Thyroid gland (tissue), 4 donors: ENCODE measurements at regions not wholly inside any gene's neighbourhood (a gene's known extent, or its start where the extent isn't known, plus 50 kb on each side); places are given as distances from the start of the nearest gene placed in this dataset.
A peak's percentile ranks its signal among the peaks of the same experiment; 100 is the strongest.

Experiments
- DNase-seq, 2 donors: peaks; one replicate each; pipeline ENCODE4 v3.0.0-alpha.2; 2019
- H3K27ac ChIP-seq, 3 donors: fragments of 200-600 bp; sonication (generic); 1 replicate in 2 of 3; 2 replicates in 1 of 3; pipeline ENCODE4 v1.5.1; 2016 to 2019; ENCODE audit warnings: mild to moderate bottlenecking in 1 of 3, moderate library complexity in 1 of 3
- H3K27me3 ChIP-seq: fragments of 200-600 bp; sonication (generic); one replicate; pipeline ENCODE4 v1.5.1; 2019
- H3K36me3 ChIP-seq, 2 donors: fragments of 200-600 bp; sonication (generic); one replicate each; pipeline ENCODE4 v1.5.1; 2016 to 2019
- H3K4me1 ChIP-seq, 2 donors: fragments of 200-600 bp; sonication (generic); one replicate each; pipeline ENCODE4 v1.5.1; 2017 to 2019
- H3K4me3 ChIP-seq, 3 donors: fragments of 200-600 bp; sonication (generic); replicated peaks in 1 of 3; 1 replicate in 2 of 3; 2 replicates in 1 of 3; pipeline ENCODE4 v1.5.1; 2016; ENCODE audit warnings: mild to moderate bottlenecking in 1 of 3
- H3K9me3 ChIP-seq: fragments of 200-600 bp; sonication (generic); one replicate; pipeline ENCODE4 v1.5.1; 2017
- CTCF ChIP-seq, 6 experiments: fragments of 200-600 bp in 3 of 6; fragments of 450-650 bp in 3 of 6; sonication (generic) in 3 of 6; IDR thresholded peaks; one replicate each; pipeline ENCODE4 v1.5.1; 2016 to 2019; ENCODE audit warnings: antibody characterized with exemption in 6 of 6, mild to moderate bottlenecking in 2 of 6, inconsistent platforms in 1 of 6, moderate library complexity in 1 of 6
- POLR2A ChIP-seq, 2 donors: fragments of 450-650 bp; IDR thresholded peaks; one replicate each; pipeline ENCODE4 v1.6.1; 2017; ENCODE audit warnings: antibody characterized with exemption in 2 of 2, mild to moderate bottlenecking in 2 of 2, moderate library complexity in 1 of 2
- WGBS, 2 donors: methylation state at CpG; one replicate each; pipeline ENCODE4 v1.1.5; 2017; 5-methylcytosine and 5-hydroxymethylcytosine counted together
- intact Hi-C: fragments of 100-400 bp; cut with DNase I; formaldehyde crosslinking; loops from one replicate; pipeline ENCODE4 v1.15.1; 2023

GRCh38 chr13:48761256-48761655 lies 107.5 kb downstream of the CYSLTR2 start:
- Histone ChIP-seq H3K36me3 (no peaks in the 10 kb centered on the region), H3K27ac (no peak overlapping the region), H3K9me3 (no peaks in the 10 kb centered on the region), H3K4me3 (no peak overlapping the region), H3K4me1 (no peaks in the 10 kb centered on the region), H3K27me3 (no peaks in the 10 kb centered on the region)
- WGBS, 2 donors: 86 to 88% methylated on average over 2 of the region's 2 CpGs
- no peak for TF ChIP-seq POLR2A (IDR thresholded peaks at IDR 0.05)
- TF ChIP-seq CTCF (IDR thresholded peaks at IDR 0.05): no peak
- DNase-seq: no peak
- intact Hi-C loops: loop anchor here (5.0 kb wide), 1 partner anchor 159 kb away; no protein-coding TSS in a partner anchor

- Histone ChIP-seq H3K27me3 (no peaks in the 10 kb centered on the region), H3K4me1 (no peaks in the 10 kb centered on the region), H3K27ac (no peak overlapping the region), H3K4me3 (no peak overlapping the region), H3K9me3 (no peaks in the 10 kb centered on the region), H3K36me3 (no peaks in the 10 kb centered on the region)
- intact Hi-C loops: no loop called here
- DNase-seq: peak; percentile 85 to 86
- TF ChIP-seq POLR2A (IDR thresholded peaks at IDR 0.05) (no peak), CTCF (IDR thresholded peaks at IDR 0.05) (peak; percentile 93 to 100 (median 99))
- 36 to 38% methylated on average over 4 of the region's 4 CpGs for WGBS, 2 donors
Observed at GRCh38 chr13:48769107-48769704, 115.5 kb downstream of the CYSLTR2 start.

GRCh38 chr13:48770372-48770771 lies 116.6 kb downstream of the CYSLTR2 start:
- Histone ChIP-seq H3K27ac (no peak overlapping the region), H3K4me1 (no peaks in the 10 kb centered on the region), H3K4me3 (no peak overlapping the region), H3K36me3 (no peaks in the 10 kb centered on the region), H3K27me3 (no peaks in the 10 kb centered on the region), H3K9me3 (no peaks in the 10 kb centered on the region)
- TF ChIP-seq CTCF (IDR thresholded peaks at IDR 0.05) (no peak), POLR2A (IDR thresholded peaks at IDR 0.05) (no peak)
- intact Hi-C loops: loop anchor here (10.0 kb wide), 1 partner anchor 436 kb away; no protein-coding TSS in a partner anchor
- DNase-seq: no peak
- WGBS, 2 donors: 89 to 97% methylated on average over 1 of the region's 1 CpG

- no peak for TF ChIP-seq POLR2A (IDR thresholded peaks at IDR 0.05)
- no peak for TF ChIP-seq CTCF (IDR thresholded peaks at IDR 0.05)
- no peaks in the 10 kb centered on the region for H3K4me1 ChIP-seq
- H3K9me3 ChIP-seq: no peaks in the 10 kb centered on the region
- intact Hi-C loops: loop anchor here (10.0 kb wide), 1 partner anchor 438 kb away; no protein-coding TSS in a partner anchor
- H3K27ac ChIP-seq: no peak overlapping the region
- H3K36me3 ChIP-seq: no peaks in the 10 kb centered on the region
- no peak for DNase-seq
- H3K27me3 ChIP-seq: no peaks in the 10 kb centered on the region
- WGBS, 2 donors: 67 to 75% methylated on average over 1 of the region's 1 CpG
- H3K4me3 ChIP-seq: no peak overlapping the region
Observed at GRCh38 chr13:48772908-48773307, 119.2 kb downstream of the CYSLTR2 start.

GRCh38 chr13:48773531-48774275 lies 120.0 kb downstream of the CYSLTR2 start:
- Histone ChIP-seq H3K36me3 (no peaks in the 10 kb centered on the region), H3K27ac (no peak overlapping the region), H3K4me1 (no peaks in the 10 kb centered on the region), H3K9me3 (no peaks in the 10 kb centered on the region), H3K27me3 (no peaks in the 10 kb centered on the region), H3K4me3 (no peak overlapping the region)
- intact Hi-C loops: loop anchor here (10.0 kb wide), 1 partner anchor 439 kb away; no protein-coding TSS in a partner anchor
- TF ChIP-seq CTCF (IDR thresholded peaks at IDR 0.05): no peak
- no peak for TF ChIP-seq POLR2A (IDR thresholded peaks at IDR 0.05)
- WGBS, 2 donors: 52 to 54% methylated on average over 2 of the region's 2 CpGs
- DNase-seq: peak; percentile 31 to 41
